ENCODE measurements at regions not wholly inside any gene's neighbourhood (a gene's known extent, or its start where the extent isn't known, plus 50 kb on each side); places are given as distances from the start of the nearest gene placed in this dataset.

DNA sequence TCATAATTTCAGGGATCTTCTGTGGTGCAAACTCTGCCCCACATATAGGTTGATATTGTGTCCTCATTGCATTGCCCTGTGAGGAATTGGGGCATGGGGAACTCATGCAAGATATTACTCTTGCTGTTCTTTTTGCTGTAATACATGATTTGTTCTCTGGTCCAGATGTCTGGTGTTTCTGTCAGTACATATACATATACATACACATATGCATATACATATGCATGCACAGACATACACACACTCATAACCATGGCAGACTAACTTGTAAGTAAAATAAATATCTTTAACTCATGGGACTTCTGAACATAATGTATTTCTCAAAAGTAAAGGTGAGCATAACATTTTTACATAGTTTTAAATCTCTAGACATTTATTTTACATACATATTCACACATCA is 438.3 kb downstream of the CD109 start:
- no peaks in the 10 kb centered on the region for H3K36me3 ChIP-seq
- no peak overlapping the region for H3K4me3 ChIP-seq (ENCODE audit: low read depth, low read length)
- H3K27me3 ChIP-seq = no peaks in the 10 kb centered on the region
- no peaks in the 10 kb centered on the region for H3K9me3 ChIP-seq
- TF ChIP-seq, protein P1, sequence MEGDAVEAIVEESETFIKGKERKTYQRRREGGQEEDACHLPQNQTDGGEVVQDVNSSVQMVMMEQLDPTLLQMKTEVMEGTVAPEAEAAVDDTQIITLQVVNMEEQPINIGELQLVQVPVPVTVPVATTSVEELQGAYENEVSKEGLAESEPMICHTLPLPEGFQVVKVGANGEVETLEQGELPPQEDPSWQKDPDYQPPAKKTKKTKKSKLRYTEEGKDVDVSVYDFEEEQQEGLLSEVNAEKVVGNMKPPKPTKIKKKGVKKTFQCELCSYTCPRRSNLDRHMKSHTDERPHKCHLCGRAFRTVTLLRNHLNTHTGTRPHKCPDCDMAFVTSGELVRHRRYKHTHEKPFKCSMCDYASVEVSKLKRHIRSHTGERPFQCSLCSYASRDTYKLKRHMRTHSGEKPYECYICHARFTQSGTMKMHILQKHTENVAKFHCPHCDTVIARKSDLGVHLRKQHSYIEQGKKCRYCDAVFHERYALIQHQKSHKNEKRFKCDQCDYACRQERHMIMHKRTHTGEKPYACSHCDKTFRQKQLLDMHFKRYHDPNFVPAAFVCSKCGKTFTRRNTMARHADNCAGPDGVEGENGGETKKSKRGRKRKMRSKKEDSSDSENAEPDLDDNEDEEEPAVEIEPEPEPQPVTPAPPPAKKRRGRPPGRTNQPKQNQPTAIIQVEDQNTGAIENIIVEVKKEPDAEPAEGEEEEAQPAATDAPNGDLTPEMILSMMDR (IDR thresholded peaks at IDR 0.05; ENCODE audit: low read depth, low read length) = no peak
- DNase-seq = no peak
- H3K4me1 ChIP-seq = no peaks in the 10 kb centered on the region

DNA sequence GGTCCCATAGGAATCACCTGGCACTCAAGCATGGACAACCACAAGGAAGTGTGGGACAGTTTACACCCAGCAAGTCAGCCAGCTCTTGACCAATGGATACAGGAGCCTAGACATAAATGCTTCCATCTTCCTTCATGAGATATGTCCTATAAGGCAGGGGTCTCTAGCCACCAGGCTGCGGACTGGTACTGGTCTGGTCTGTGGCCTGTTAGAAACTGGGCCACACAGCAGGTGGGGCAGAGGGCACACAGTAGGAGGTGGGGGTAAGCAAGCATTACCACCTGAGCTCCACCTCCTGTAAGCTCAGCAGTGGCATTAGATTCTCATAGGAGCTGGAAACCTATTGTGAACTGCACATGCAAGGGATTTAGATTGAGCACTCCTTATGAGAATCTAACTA is 437.1 kb downstream of the CD109 start:
- Histone ChIP-seq H3K4me3 (ENCODE audit: low read depth, low read length) (no peak overlapping the region), H3K4me1 (no peaks in the 10 kb centered on the region), H3K27me3 (no peaks in the 10 kb centered on the region), H3K36me3 (no peaks in the 10 kb centered on the region), H3K9me3 (no peaks in the 10 kb centered on the region)
- TF ChIP-seq, protein P1 (IDR thresholded peaks at IDR 0.05; ENCODE audit: low read depth, low read length) = no peak
- DNase-seq = no peak

DNA sequence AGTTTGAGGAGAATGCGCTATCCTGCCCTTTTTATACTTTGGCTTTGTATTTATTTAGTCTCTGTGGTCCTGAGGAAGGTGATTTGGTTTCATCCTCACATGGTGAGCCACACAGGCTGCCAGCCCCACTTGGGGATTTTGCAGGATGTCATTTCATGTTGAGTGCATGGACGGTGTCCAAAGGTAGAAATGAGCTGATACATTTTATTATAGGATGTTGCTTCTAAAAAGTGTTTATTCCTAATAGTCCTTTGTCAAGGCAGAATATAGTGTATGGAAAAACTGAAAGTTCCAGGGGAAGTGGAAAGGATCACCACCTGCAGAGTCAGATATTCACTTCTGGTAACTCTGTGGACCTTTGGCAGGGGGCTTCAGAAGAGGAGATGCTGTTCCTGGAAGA is 434.6 kb downstream of the CD109 start:
- no peak for DNase-seq
- no peaks in the 10 kb centered on the region for H3K4me1 ChIP-seq
- TF ChIP-seq, protein P1 (IDR thresholded peaks at IDR 0.05; ENCODE audit: low read depth, low read length) = no peak
- no peak overlapping the region for H3K4me3 ChIP-seq (ENCODE audit: low read depth, low read length)
- H3K27me3 ChIP-seq = no peaks in the 10 kb centered on the region
- no peaks in the 10 kb centered on the region for H3K9me3 ChIP-seq
- no peaks in the 10 kb centered on the region for H3K36me3 ChIP-seq

DNA sequence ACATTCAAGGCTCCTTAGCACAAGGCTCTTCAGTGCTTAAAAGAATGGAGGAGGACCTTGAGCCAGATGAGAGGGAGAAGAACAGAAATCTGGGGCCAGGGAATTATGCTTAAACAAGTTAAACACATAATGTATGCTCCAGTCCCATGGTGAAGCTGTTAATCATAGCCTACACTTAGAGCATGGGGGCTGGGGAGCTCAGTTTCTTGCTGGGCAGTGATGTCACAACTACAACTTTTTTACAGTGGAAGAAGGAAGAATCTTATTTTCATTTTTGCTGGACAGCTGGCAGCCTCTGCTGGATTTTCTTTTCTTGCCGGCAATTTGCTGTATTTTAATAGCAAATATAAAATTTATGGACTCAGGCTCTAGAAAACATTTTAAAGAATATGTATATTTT is 432.5 kb downstream of the CD109 start:
- TF ChIP-seq, protein P1 (IDR thresholded peaks at IDR 0.05; ENCODE audit: low read depth, low read length) = no peak
- DNase-seq = no peak
- no peaks in the 10 kb centered on the region for H3K4me1 ChIP-seq
- no peak overlapping the region for H3K4me3 ChIP-seq (ENCODE audit: low read depth, low read length)
- H3K27me3 ChIP-seq = no peaks in the 10 kb centered on the region
- no peaks in the 10 kb centered on the region for H3K9me3 ChIP-seq
- no peaks in the 10 kb centered on the region for H3K36me3 ChIP-seq

DNA sequence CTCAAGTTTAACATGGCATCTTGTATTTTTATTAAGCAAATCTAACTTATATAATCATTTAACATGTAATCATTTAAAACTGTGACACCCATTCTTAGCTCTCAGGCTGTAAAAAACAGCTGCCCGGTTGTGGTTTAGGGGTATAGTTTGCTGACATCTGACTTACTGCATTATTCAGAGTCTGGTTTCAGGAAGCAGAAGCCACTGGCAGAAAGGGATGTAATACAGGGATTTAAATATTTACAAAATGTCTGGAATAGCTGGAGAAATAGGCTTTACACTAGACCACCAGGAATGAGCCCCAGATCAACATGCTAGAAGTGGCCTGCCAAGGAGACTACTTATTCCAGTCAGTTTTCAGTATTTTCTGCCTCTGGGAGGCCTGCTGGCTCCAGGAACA is 421.1 kb downstream of the CD109 start:
- Histone ChIP-seq H3K4me3 (ENCODE audit: low read depth, low read length) (no peak overlapping the region), H3K27me3 (no peaks in the 10 kb centered on the region), H3K9me3 (no peaks in the 10 kb centered on the region), H3K36me3 (no peaks in the 10 kb centered on the region), H3K4me1 (no peaks in the 10 kb centered on the region)
- TF ChIP-seq, protein P1 (IDR thresholded peaks at IDR 0.05; ENCODE audit: low read depth, low read length) = no peak
- no peak for DNase-seq

DNA sequence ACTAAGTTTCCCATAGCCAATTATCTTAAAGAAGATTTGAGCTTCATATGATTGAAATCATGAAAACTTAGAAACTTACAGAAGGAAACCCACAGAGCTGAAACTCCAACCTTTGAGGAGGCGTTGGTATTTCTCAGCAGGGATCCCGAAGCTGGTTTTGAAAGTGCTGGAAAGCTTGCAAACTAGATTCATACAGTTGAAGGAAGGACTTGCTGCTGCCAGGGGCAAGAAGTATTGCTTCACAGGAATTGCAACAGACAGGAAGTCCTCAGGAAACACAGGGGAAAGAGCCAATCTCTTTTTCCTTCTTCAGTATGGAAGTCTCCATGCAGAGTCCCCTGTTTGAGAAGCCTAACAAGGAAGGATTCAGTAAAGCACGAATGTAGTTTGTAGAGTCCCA is 419.7 kb downstream of the CD109 start:
- Histone ChIP-seq H3K9me3 (no peaks in the 10 kb centered on the region), H3K4me3 (ENCODE audit: low read depth, low read length) (no peak overlapping the region), H3K36me3 (no peaks in the 10 kb centered on the region), H3K27me3 (no peaks in the 10 kb centered on the region), H3K4me1 (no peaks in the 10 kb centered on the region)
- TF ChIP-seq, protein P1 (IDR thresholded peaks at IDR 0.05; ENCODE audit: low read depth, low read length) = no peak
- DNase-seq = no peak
